ENCODE measurements at regions not wholly inside any gene's neighbourhood (a gene's known extent, or its start where the extent isn't known, plus 50 kb on each side); places are given as distances from the start of the nearest gene placed in this dataset.

GRCh38 chr3:13963137-13963886, 83.4 kb upstream of the WNT7A start:
- Histone ChIP-seq H3K4me3 (ENCODE audit: low read length) (no peak overlapping the region), H3K9me3 (ENCODE audit: control insufficient read depth, low read depth, low read length) (no peaks in the 10 kb centered on the region), H3K4me1 (ENCODE audit: control insufficient read depth, insufficient read depth, low read length) (no peaks in the 10 kb centered on the region), H3K36me3 (ENCODE audit: control insufficient read depth, insufficient read depth, low read length) (no peaks in the 10 kb centered on the region), H3K27ac (ENCODE audit: low read length) (no peak overlapping the region), H3K27me3 (ENCODE audit: control insufficient read depth, insufficient read depth, low read length) (no peaks in the 10 kb centered on the region)
- no peak for DNase-seq
- no CpG with 5 or more reads among the region's 4 CpGs for WGBS (ENCODE audit: insufficient coverage, low lambda C conversion rate)

- DNase-seq: no peak
- Histone ChIP-seq H3K9me3 (ENCODE audit: control insufficient read depth, low read depth, low read length) (no peaks in the 10 kb centered on the region), H3K36me3 (ENCODE audit: control insufficient read depth, insufficient read depth, low read length) (no peaks in the 10 kb centered on the region), H3K4me3 (ENCODE audit: low read length) (no peak overlapping the region), H3K4me1 (ENCODE audit: control insufficient read depth, insufficient read depth, low read length) (peaks cover 10% of the 10 kb centered on the region), H3K27me3 (ENCODE audit: control insufficient read depth, insufficient read depth, low read length) (no peaks in the 10 kb centered on the region), H3K27ac (ENCODE audit: low read length) (no peak overlapping the region)
- WGBS (ENCODE audit: insufficient coverage, low lambda C conversion rate): no CpG with 5 or more reads among the region's 11 CpGs
Observed at GRCh38 chr3:13954741-13955483, 75.0 kb upstream of the WNT7A start.

- Histone ChIP-seq H3K4me3 (ENCODE audit: low read length) (no peak overlapping the region), H3K4me1 (ENCODE audit: control insufficient read depth, insufficient read depth, low read length) (peaks cover 15% of the 10 kb centered on the region), H3K9me3 (ENCODE audit: control insufficient read depth, low read depth, low read length) (no peaks in the 10 kb centered on the region), H3K27me3 (ENCODE audit: control insufficient read depth, insufficient read depth, low read length) (no peaks in the 10 kb centered on the region), H3K27ac (ENCODE audit: low read length) (no peak overlapping the region), H3K36me3 (ENCODE audit: control insufficient read depth, insufficient read depth, low read length) (no peaks in the 10 kb centered on the region)
- DNase-seq: no peak
- 100% methylated on average over 1 of the region's 4 CpGs for WGBS (ENCODE audit: insufficient coverage, low lambda C conversion rate)
Observed at GRCh38 chr3:13954266-13954665, 74.4 kb upstream of the WNT7A start.

GRCh38 chr3:13951184-13951583, 71.3 kb upstream of the WNT7A start:
- peak; percentile 49 to 57 for DNase-seq
- Histone ChIP-seq H3K36me3 (ENCODE audit: control insufficient read depth, insufficient read depth, low read length) (no peaks in the 10 kb centered on the region), H3K4me1 (ENCODE audit: control insufficient read depth, insufficient read depth, low read length) (peaks cover 18% of the 10 kb centered on the region), H3K27ac (ENCODE audit: low read length) (peak overlapping the region; percentile 20), H3K4me3 (ENCODE audit: low read length) (no peak overlapping the region), H3K27me3 (ENCODE audit: control insufficient read depth, insufficient read depth, low read length) (no peaks in the 10 kb centered on the region), H3K9me3 (ENCODE audit: control insufficient read depth, low read depth, low read length) (no peaks in the 10 kb centered on the region)
- no CpG with 5 or more reads among the region's 1 CpG for WGBS (ENCODE audit: insufficient coverage, low lambda C conversion rate)

- H3K27ac ChIP-seq (ENCODE audit: low read length): no peak overlapping the region
- H3K4me1 ChIP-seq (ENCODE audit: control insufficient read depth, insufficient read depth, low read length): peaks cover 18% of the 10 kb centered on the region
- H3K36me3 ChIP-seq (ENCODE audit: control insufficient read depth, insufficient read depth, low read length): no peaks in the 10 kb centered on the region
- H3K9me3 ChIP-seq (ENCODE audit: control insufficient read depth, low read depth, low read length): no peaks in the 10 kb centered on the region
- H3K27me3 ChIP-seq (ENCODE audit: control insufficient read depth, insufficient read depth, low read length): no peaks in the 10 kb centered on the region
- H3K4me3 ChIP-seq (ENCODE audit: low read length): no peak overlapping the region
- no CpG with 5 or more reads among the region's 1 CpG for WGBS (ENCODE audit: insufficient coverage, low lambda C conversion rate)
- DNase-seq: no peak
Observed at GRCh38 chr3:13950042-13950441, 70.2 kb upstream of the WNT7A start.

- no CpG with 5 or more reads among the region's 8 CpGs for WGBS (ENCODE audit: insufficient coverage, low lambda C conversion rate)
- DNase-seq: no peak
Observed at GRCh38 chr3:13947912-13948311, 68.0 kb upstream of the WNT7A start.

GRCh38 chr3:13939206-13939605, 59.3 kb upstream of the WNT7A start:
- no peaks in the 10 kb centered on the region for H3K36me3 ChIP-seq (ENCODE audit: control insufficient read depth, insufficient read depth, low read length)
- no peak overlapping the region for H3K4me3 ChIP-seq (ENCODE audit: low read length)
- H3K27me3 ChIP-seq (ENCODE audit: control insufficient read depth, insufficient read depth, low read length): no peaks in the 10 kb centered on the region
- H3K9me3 ChIP-seq (ENCODE audit: control insufficient read depth, low read depth, low read length): peaks cover 7% of the 10 kb centered on the region
- no peak overlapping the region for H3K27ac ChIP-seq (ENCODE audit: low read length)
- no peak for DNase-seq
- no CpG with 5 or more reads among the region's 4 CpGs for WGBS (ENCODE audit: insufficient coverage, low lambda C conversion rate)
- no peaks in the 10 kb centered on the region for H3K4me1 ChIP-seq (ENCODE audit: control insufficient read depth, insufficient read depth, low read length)

More at GRCh38 chr3:13947912-13948311, 68.0 kb upstream of the WNT7A start:
- no peak overlapping the region for H3K4me3 ChIP-seq (ENCODE audit: low read length)
- H3K27ac ChIP-seq (ENCODE audit: low read length): no peak overlapping the region
- H3K27me3 ChIP-seq (ENCODE audit: control insufficient read depth, insufficient read depth, low read length): no peaks in the 10 kb centered on the region
- no peaks in the 10 kb centered on the region for H3K36me3 ChIP-seq (ENCODE audit: control insufficient read depth, insufficient read depth, low read length)
- H3K9me3 ChIP-seq (ENCODE audit: control insufficient read depth, low read depth, low read length): no peaks in the 10 kb centered on the region
- H3K4me1 ChIP-seq (ENCODE audit: control insufficient read depth, insufficient read depth, low read length): peaks cover 18% of the 10 kb centered on the region

- Histone ChIP-seq H3K36me3 (ENCODE audit: control insufficient read depth, insufficient read depth, low read length) (no peaks in the 10 kb centered on the region), H3K9me3 (ENCODE audit: control insufficient read depth, low read depth, low read length) (peaks cover 19% of the 10 kb centered on the region), H3K4me1 (ENCODE audit: control insufficient read depth, insufficient read depth, low read length) (no peaks in the 10 kb centered on the region), H3K27ac (ENCODE audit: low read length) (no peak overlapping the region), H3K4me3 (ENCODE audit: low read length) (no peak overlapping the region), H3K27me3 (ENCODE audit: control insufficient read depth, insufficient read depth, low read length) (no peaks in the 10 kb centered on the region)
- no CpG with 5 or more reads among the region's 5 CpGs for WGBS (ENCODE audit: insufficient coverage, low lambda C conversion rate)
- no peak for DNase-seq
Observed at GRCh38 chr3:13937131-13937530, 57.3 kb upstream of the WNT7A start.

GRCh38 chr3:13935494-13936094, 55.7 kb upstream of the WNT7A start:
- no peak overlapping the region for H3K4me3 ChIP-seq (ENCODE audit: low read length)
- WGBS (ENCODE audit: insufficient coverage, low lambda C conversion rate): no CpG with 5 or more reads among the region's 7 CpGs
- H3K36me3 ChIP-seq (ENCODE audit: control insufficient read depth, insufficient read depth, low read length): no peaks in the 10 kb centered on the region
- no peaks in the 10 kb centered on the region for H3K27me3 ChIP-seq (ENCODE audit: control insufficient read depth, insufficient read depth, low read length)
- no peaks in the 10 kb centered on the region for H3K4me1 ChIP-seq (ENCODE audit: control insufficient read depth, insufficient read depth, low read length)
- no peak for DNase-seq
- peaks cover 19% of the 10 kb centered on the region for H3K9me3 ChIP-seq (ENCODE audit: control insufficient read depth, low read depth, low read length)
- no peak overlapping the region for H3K27ac ChIP-seq (ENCODE audit: low read length)

- DNase-seq: no peak
- no CpG with 5 or more reads among the region's 9 CpGs for WGBS (ENCODE audit: insufficient coverage, low lambda C conversion rate)
- H3K9me3 ChIP-seq (ENCODE audit: control insufficient read depth, low read depth, low read length): peaks cover 19% of the 10 kb centered on the region
- H3K36me3 ChIP-seq (ENCODE audit: control insufficient read depth, insufficient read depth, low read length): no peaks in the 10 kb centered on the region
- H3K4me3 ChIP-seq (ENCODE audit: low read length): no peak overlapping the region
- H3K4me1 ChIP-seq (ENCODE audit: control insufficient read depth, insufficient read depth, low read length): no peaks in the 10 kb centered on the region
- H3K27me3 ChIP-seq (ENCODE audit: control insufficient read depth, insufficient read depth, low read length): no peaks in the 10 kb centered on the region
- no peak overlapping the region for H3K27ac ChIP-seq (ENCODE audit: low read length)
Observed at GRCh38 chr3:13934813-13935212, 54.9 kb upstream of the WNT7A start.

Measured in large intestine (tissue), 3 donors.